HepG2 (cell line): ENCODE measurements at regions not wholly inside any gene's neighbourhood (a gene's known extent, or its start where the extent isn't known, plus 50 kb on each side); places are given as distances from the start of the nearest gene placed in this dataset.

Experiments used
- ATF7-NPFF ChIP-seq: sonication (generic); formaldehyde crosslinking; IDR thresholded peaks from 2 replicates; pipeline ENCODE4 v1.8.1; 2023; ENCODE audit warnings: mild to moderate bottlenecking, low read depth, missing genetic modification reagents, moderate library complexity
- DNMT3B ChIP-seq: conservative IDR thresholded peaks from 2 replicates; pipeline ENCODE4 v1.6.1; 2016; ENCODE audit warnings: missing biosample characterization, control low read depth
- EZH2 ChIP-seq: conservative IDR thresholded peaks from 2 replicates; pipeline ENCODE4 v1.6.1; 2012; ENCODE audit warnings: mild to moderate bottlenecking, low read depth, low read length, moderate library complexity
- JUNB ChIP-seq: sonication (generic); formaldehyde crosslinking; IDR thresholded peaks from 2 replicates; pipeline ENCODE4 v1.8.0; 2022; ENCODE audit warnings: missing genetic modification reagents, mild to moderate bottlenecking, borderline replicate concordance
- MBD4 ChIP-seq: IDR thresholded peaks from 2 replicates; pipeline ENCODE4 v1.6.1; 2012; ENCODE audit warnings: low read length, inconsistent platforms, borderline replicate concordance
- NFE2L1 ChIP-seq: sonication (generic); formaldehyde crosslinking; IDR thresholded peaks from 2 replicates; pipeline ENCODE4 v1.4.0; 2020; ENCODE audit warnings: missing genetic modification reagents, mild to moderate bottlenecking, borderline replicate concordance
- PCBP2 ChIP-seq: fragments of 200-400 bp; formaldehyde crosslinking; optimal IDR thresholded peaks from 2 replicates; pipeline ENCODE3; 2018; ENCODE audit warnings: low read length, low read depth; ENCODE audit not compliant: poor library complexity, severe bottlenecking
- RARA ChIP-seq: IDR thresholded peaks from 2 replicates; pipeline ENCODE4 v1.6.1; 2016; ENCODE audit warnings: missing genetic modification reagents, missing compliant biosample characterization
- SMAD1 ChIP-seq: sonication (generic); formaldehyde crosslinking; IDR thresholded peaks from 2 replicates; pipeline ENCODE4 v1.4.0; 2020; ENCODE audit warnings: missing genetic modification reagents, low read depth, mild to moderate bottlenecking, borderline replicate concordance
- ZNF441 ChIP-seq: sonication (generic); formaldehyde crosslinking; IDR thresholded peaks from 2 replicates; pipeline ENCODE4 v1.7.0; 2021; ENCODE audit warnings: missing genetic modification reagents, borderline replicate concordance
- ZNF468 ChIP-seq: sonication (generic); formaldehyde crosslinking; IDR thresholded peaks from 2 replicates; pipeline ENCODE4 v1.8.0; 2022; ENCODE audit warnings: mild to moderate bottlenecking, moderate library complexity, missing genetic modification reagents
- ZNF510 ChIP-seq: sonication (generic); formaldehyde crosslinking; IDR thresholded peaks from 2 replicates; pipeline ENCODE4 v1.4.0; 2020; ENCODE audit warnings: low read depth, mild to moderate bottlenecking, missing genetic modification reagents
- ZNF614 ChIP-seq: IDR thresholded peaks from 2 replicates; pipeline ENCODE4 v1.6.1; 2018; ENCODE audit warnings: missing biosample characterization, missing genetic modification reagents, inconsistent platforms, borderline replicate concordance
- ZNF883 ChIP-seq: sonication (generic); formaldehyde crosslinking; IDR thresholded peaks from 2 replicates; pipeline ENCODE4 v1.5.1; 2020; ENCODE audit warnings: mild to moderate bottlenecking, missing genetic modification reagents; ENCODE audit errors: not compliant biosample characterization
- TF ChIP-seq, protein P1 (sequence below): sonication (generic); formaldehyde crosslinking; IDR thresholded peaks from 2 replicates; pipeline ENCODE4 v1.5.0; 2020; ENCODE audit warnings: missing genetic modification reagents
- TF ChIP-seq, protein P2 (sequence below): sonication (generic); formaldehyde crosslinking; IDR thresholded peaks from 2 replicates; pipeline ENCODE4 v1.8.1; 2023; ENCODE audit warnings: mild to moderate bottlenecking, inconsistent platforms, moderate library complexity, missing genetic modification reagents, borderline replicate concordance
- TF ChIP-seq, protein P3 (sequence below): sonication (generic); formaldehyde crosslinking; IDR thresholded peaks from 2 replicates; pipeline ENCODE4 v1.5.0; 2020; ENCODE audit warnings: mild to moderate bottlenecking, missing genetic modification reagents, borderline replicate concordance

DNA sequence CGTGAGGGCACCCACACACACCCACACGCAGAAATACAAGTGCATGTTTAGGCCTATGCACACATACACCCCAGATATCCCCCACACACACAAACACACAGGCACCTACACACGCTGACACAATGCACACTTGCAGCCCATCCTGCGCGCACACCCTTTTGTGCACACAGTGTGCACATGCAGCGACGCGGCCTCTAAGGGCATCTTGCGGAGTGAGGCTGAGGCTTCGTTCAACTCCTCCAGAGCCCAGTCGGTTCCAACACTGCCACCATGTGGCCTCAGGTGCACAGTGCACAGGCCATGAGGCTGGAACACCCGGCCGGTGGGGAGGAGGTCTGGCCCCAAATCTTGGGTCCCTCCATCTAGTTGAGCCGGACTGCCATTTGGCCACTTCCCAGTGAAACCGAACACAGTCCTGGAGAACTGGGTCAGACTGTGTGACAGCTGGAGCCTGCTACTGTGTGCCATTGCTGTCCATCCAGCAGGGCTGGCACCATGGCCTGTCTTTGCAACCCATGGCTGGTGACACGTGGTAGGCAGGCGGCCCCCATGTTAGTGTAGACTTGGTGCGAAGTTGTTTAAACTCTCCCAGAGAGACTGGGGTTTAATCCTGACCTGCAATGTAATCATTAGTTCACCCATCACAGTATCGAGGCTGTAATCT lies 97.7 kb upstream of the MVB12B start (continued):
- peak; percentile 72 for TF ChIP-seq ZNF883
- TF ChIP-seq SMAD1 (CRISPR knock-in tag), result peak; percentile 54; the same call in 1 of the 2 replicates
- TF ChIP-seq PCBP2, result no peak
- TF ChIP-seq, protein P1, sequence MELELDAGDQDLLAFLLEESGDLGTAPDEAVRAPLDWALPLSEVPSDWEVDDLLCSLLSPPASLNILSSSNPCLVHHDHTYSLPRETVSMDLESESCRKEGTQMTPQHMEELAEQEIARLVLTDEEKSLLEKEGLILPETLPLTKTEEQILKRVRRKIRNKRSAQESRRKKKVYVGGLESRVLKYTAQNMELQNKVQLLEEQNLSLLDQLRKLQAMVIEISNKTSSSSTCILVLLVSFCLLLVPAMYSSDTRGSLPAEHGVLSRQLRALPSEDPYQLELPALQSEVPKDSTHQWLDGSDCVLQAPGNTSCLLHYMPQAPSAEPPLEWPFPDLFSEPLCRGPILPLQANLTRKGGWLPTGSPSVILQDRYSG (CRISPR knock-in tag), result no peak
- TF ChIP-seq JUNB (CRISPR knock-in tag), result no peak
- TF ChIP-seq NFE2L1, result no peak
- TF ChIP-seq MBD4, result no peak
- TF ChIP-seq, protein P2, sequence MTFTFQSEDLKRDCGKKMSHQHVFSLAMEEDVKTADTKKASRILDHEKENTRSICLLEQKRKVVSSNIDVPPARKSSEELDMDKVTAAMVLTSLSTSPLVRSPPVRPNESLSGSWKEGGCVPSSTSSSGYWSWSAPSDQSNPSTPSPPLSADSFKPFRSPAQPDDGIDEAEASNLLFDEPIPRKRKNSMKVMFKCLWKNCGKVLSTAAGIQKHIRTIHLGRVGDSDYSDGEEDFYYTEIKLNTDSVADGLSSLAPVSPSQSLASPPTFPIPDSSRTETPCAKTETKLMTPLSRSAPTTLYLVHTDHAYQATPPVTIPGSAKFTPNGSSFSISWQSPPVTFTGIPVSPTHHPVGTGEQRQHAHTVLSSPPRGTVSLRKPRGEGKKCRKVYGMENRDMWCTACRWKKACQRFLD (CRISPR knock-in tag), result no peak
- no peak for TF ChIP-seq ZNF468 (CRISPR knock-in tag)
- TF ChIP-seq ZNF441, result no peak
- no peak for TF ChIP-seq ZNF614 (CRISPR knock-in tag)
- no peak for TF ChIP-seq RARA
- TF ChIP-seq DNMT3B (CRISPR knock-in tag), result no peak
- TF ChIP-seq, protein P3, sequence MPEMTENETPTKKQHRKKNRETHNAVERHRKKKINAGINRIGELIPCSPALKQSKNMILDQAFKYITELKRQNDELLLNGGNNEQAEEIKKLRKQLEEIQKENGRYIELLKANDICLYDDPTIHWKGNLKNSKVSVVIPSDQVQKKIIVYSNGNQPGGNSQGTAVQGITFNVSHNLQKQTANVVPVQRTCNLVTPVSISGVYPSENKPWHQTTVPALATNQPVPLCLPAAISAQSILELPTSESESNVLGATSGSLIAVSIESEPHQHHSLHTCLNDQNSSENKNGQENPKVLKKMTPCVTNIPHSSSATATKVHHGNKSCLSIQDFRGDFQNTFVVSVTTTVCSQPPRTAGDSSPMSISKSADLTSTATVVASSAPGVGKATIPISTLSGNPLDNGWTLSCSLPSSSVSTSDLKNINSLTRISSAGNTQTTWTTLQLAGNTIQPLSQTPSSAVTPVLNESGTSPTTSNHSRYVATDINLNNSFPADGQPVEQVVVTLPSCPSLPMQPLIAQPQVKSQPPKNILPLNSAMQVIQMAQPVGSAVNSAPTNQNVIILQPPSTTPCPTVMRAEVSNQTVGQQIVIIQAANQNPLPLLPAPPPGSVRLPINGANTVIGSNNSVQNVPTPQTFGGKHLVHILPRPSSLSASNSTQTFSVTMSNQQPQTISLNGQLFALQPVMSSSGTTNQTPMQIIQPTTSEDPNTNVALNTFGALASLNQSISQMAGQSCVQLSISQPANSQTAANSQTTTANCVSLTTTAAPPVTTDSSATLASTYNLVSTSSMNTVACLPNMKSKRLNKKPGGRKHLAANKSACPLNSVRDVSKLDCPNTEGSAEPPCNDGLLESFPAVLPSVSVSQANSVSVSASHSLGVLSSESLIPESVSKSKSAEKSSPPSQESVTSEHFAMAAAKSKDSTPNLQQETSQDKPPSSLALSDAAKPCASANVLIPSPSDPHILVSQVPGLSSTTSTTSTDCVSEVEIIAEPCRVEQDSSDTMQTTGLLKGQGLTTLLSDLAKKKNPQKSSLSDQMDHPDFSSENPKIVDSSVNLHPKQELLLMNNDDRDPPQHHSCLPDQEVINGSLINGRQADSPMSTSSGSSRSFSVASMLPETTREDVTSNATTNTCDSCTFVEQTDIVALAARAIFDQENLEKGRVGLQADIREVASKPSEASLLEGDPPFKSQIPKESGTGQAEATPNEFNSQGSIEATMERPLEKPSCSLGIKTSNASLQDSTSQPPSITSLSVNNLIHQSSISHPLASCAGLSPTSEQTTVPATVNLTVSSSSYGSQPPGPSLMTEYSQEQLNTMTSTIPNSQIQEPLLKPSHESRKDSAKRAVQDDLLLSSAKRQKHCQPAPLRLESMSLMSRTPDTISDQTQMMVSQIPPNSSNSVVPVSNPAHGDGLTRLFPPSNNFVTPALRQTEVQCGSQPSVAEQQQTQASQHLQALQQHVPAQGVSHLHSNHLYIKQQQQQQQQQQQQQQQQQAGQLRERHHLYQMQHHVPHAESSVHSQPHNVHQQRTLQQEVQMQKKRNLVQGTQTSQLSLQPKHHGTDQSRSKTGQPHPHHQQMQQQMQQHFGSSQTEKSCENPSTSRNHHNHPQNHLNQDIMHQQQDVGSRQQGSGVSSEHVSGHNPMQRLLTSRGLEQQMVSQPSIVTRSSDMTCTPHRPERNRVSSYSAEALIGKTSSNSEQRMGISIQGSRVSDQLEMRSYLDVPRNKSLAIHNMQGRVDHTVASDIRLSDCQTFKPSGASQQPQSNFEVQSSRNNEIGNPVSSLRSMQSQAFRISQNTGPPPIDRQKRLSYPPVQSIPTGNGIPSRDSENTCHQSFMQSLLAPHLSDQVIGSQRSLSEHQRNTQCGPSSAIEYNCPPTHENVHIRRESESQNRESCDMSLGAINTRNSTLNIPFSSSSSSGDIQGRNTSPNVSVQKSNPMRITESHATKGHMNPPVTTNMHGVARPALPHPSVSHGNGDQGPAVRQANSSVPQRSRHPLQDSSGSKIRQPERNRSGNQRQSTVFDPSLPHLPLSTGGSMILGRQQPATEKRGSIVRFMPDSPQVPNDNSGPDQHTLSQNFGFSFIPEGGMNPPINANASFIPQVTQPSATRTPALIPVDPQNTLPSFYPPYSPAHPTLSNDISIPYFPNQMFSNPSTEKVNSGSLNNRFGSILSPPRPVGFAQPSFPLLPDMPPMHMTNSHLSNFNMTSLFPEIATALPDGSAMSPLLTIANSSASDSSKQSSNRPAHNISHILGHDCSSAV (CRISPR knock-in tag), result no peak
- TF ChIP-seq EZH2, result 0 out of 2 replicates have a peak, but pooled peaks have one; percentile 54
- no peak for TF ChIP-seq ZNF510 (CRISPR knock-in tag)
- TF ChIP-seq ATF7-NPFF, result no peak
